ENCODE measurements at regions not wholly inside any gene's neighbourhood (a gene's known extent, or its start where the extent isn't known, plus 50 kb on each side); places are given as distances from the start of the nearest gene placed in this dataset.

DNA sequence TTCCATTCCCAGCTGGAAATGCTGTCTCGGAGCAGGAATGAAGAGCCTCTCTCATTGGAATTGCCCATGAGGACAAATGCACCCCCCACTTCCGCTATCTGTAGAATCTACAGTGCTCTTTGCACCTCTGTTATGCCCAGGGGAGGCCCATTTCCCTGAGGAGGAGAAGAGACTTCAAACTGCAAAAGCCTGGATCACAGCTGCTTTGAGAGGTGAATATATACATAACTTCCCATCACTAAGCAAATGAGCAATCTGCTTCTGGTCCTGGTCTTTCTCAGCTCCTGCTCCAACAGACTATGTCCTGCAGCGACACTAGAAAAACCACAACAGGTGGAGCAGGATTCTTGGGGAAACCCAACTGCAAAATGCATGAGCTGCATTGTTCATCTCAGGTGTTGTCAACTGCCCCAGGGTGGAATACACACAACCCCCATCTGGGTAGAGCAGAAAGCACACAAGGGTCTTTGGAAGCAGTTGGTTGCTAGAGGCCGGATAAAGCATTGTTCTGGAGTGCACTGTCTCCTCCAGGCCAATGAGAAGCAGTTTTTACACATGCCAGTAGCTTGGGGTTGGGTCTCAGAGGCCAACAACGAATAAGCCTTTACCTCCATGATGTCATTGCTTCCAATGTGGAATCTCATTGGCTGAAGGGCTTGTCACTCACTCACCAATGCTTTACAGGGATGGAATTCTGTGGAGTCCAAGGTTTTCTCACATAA lies 67.7 kb upstream of the RAB4A start (continued):
- TF ChIP-seq, protein P1, sequence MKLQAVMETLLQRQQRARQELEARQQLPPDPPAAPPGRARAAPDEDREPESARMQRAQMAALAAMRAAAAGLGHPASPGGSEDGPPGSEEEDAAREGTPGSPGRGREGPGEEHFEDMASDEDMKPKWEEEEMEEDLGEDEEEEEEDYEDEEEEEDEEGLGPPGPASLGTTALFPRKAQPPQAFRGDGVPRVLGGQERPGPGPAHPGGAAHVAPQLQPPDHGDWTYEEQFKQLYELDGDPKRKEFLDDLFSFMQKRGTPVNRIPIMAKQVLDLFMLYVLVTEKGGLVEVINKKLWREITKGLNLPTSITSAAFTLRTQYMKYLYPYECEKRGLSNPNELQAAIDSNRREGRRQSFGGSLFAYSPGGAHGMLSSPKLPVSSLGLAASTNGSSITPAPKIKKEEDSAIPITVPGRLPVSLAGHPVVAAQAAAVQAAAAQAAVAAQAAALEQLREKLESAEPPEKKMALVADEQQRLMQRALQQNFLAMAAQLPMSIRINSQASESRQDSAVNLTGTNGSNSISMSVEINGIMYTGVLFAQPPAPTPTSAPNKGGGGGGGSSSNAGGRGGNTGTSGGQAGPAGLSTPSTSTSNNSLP (IDR thresholded peaks at IDR 0.05; ENCODE audit: low read depth, low read length): no peak
- TF ChIP-seq ZSCAN30 (CRISPR knock-in tag; IDR thresholded peaks at IDR 0.05): no peak
- TF ChIP-seq ZNF546 (CRISPR knock-in tag; conservative IDR thresholded peaks at IDR 0.05): no peak
- no peak for TF ChIP-seq SOX6 (IDR thresholded peaks at IDR 0.05)
- TF ChIP-seq SOX6 (CRISPR knock-in tag; IDR thresholded peaks at IDR 0.05): peak; percentile 81
- TF ChIP-seq, protein P2, sequence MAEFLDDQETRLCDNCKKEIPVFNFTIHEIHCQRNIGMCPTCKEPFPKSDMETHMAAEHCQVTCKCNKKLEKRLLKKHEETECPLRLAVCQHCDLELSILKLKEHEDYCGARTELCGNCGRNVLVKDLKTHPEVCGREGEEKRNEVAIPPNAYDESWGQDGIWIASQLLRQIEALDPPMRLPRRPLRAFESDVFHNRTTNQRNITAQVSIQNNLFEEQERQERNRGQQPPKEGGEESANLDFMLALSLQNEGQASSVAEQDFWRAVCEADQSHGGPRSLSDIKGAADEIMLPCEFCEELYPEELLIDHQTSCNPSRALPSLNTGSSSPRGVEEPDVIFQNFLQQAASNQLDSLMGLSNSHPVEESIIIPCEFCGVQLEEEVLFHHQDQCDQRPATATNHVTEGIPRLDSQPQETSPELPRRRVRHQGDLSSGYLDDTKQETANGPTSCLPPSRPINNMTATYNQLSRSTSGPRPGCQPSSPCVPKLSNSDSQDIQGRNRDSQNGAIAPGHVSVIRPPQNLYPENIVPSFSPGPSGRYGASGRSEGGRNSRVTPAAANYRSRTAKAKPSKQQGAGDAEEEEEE (CRISPR knock-in tag; IDR thresholded peaks at IDR 0.05; ENCODE audit: borderline replicate concordance): no peak
- TF ChIP-seq, protein P3, sequence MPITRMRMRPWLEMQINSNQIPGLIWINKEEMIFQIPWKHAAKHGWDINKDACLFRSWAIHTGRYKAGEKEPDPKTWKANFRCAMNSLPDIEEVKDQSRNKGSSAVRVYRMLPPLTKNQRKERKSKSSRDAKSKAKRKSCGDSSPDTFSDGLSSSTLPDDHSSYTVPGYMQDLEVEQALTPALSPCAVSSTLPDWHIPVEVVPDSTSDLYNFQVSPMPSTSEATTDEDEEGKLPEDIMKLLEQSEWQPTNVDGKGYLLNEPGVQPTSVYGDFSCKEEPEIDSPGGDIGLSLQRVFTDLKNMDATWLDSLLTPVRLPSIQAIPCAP (CRISPR knock-in tag; IDR thresholded peaks at IDR 0.05; ENCODE audit: low read depth): no peak
- peak; percentile 88; the same call in 1 of the 2 replicates for TF ChIP-seq CHD4 (IDR thresholded peaks at IDR 0.05; ENCODE audit: borderline replicate concordance, low read length)
- TF ChIP-seq, protein P4, sequence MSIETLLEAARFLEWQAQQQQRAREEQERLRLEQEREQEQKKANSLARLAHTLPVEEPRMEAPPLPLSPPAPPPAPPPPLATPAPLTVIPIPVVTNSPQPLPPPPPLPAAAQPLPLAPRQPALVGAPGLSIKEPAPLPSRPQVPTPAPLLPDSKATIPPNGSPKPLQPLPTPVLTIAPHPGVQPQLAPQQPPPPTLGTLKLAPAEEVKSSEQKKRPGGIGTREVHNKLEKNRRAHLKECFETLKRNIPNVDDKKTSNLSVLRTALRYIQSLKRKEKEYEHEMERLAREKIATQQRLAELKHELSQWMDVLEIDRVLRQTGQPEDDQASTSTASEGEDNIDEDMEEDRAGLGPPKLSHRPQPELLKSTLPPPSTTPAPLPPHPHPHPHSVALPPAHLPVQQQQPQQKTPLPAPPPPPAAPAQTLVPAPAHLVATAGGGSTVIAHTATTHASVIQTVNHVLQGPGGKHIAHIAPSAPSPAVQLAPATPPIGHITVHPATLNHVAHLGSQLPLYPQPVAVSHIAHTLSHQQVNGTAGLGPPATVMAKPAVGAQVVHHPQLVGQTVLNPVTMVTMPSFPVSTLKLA (IDR thresholded peaks at IDR 0.05): no peak
- TF ChIP-seq ZNF331 (CRISPR knock-in tag; IDR thresholded peaks at IDR 0.05): no peak
- TF ChIP-seq, protein P5, sequence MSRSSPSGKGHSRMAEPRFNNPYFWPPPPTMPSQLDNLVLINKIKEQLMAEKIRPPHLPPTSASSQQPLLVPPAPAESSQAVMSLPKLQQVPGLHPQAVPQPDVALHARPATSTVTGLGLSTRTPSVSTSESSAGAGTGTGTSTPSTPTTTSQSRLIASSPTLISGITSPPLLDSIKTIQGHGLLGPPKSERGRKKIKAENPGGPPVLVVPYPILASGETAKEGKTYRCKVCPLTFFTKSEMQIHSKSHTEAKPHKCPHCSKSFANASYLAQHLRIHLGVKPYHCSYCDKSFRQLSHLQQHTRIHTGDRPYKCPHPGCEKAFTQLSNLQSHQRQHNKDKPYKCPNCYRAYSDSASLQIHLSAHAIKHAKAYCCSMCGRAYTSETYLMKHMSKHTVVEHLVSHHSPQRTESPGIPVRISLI (CRISPR knock-in tag; IDR thresholded peaks at IDR 0.05; ENCODE audit: borderline replicate concordance): no peak
- TF ChIP-seq SALL2 (CRISPR knock-in tag; IDR thresholded peaks at IDR 0.05): no peak
- no peak for TF ChIP-seq ETV6 (CRISPR knock-in tag; conservative IDR thresholded peaks at IDR 0.05)
- TF ChIP-seq RFX5 (IDR thresholded peaks at IDR 0.05; ENCODE audit: low read depth, low read length): peak; percentile 48; the same call in 1 of the 2 replicates
- TF ChIP-seq RFX1 (IDR thresholded peaks at IDR 0.05): no peak
- TF ChIP-seq, protein P6, sequence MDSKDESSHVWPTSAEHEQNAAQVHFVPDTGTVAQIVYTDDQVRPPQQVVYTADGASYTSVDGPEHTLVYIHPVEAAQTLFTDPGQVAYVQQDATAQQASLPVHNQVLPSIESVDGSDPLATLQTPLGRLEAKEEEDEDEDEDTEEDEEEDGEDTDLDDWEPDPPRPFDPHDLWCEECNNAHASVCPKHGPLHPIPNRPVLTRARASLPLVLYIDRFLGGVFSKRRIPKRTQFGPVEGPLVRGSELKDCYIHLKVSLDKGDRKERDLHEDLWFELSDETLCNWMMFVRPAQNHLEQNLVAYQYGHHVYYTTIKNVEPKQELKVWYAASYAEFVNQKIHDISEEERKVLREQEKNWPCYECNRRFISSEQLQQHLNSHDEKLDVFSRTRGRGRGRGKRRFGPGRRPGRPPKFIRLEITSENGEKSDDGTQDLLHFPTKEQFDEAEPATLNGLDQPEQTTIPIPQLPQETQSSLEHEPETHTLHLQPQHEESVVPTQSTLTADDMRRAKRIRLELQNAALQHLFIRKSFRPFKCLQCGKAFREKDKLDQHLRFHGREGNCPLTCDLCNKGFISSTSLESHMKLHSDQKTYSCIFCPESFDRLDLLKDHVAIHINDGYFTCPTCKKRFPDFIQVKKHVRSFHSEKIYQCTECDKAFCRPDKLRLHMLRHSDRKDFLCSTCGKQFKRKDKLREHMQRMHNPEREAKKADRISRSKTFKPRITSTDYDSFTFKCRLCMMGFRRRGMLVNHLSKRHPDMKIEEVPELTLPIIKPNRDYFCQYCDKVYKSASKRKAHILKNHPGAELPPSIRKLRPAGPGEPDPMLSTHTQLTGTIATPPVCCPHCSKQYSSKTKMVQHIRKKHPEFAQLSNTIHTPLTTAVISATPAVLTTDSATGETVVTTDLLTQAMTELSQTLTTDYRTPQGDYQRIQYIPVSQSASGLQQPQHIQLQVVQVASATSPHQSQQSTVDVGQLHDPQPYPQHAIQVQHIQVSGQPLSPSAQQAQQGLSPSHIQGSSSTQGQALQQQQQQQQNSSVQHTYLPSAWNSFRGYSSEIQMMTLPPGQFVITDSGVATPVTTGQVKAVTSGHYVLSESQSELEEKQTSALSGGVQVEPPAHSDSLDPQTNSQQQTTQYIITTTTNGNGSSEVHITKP (CRISPR knock-in tag; IDR thresholded peaks at IDR 0.05; ENCODE audit: low read depth): peak; percentile 85; the same call in 1 of the 2 replicates
- no peak for TF ChIP-seq EEA1 (CRISPR knock-in tag; IDR thresholded peaks at IDR 0.05; ENCODE audit: borderline replicate concordance)
- TF ChIP-seq TAF1 (CRISPR knock-in tag; IDR thresholded peaks at IDR 0.05): 0 out of 2 replicates have a peak, but pooled peaks have one; percentile 32
- peak; percentile 65; the same call in 1 of the 2 replicates for TF ChIP-seq RXRB (CRISPR knock-in tag; IDR thresholded peaks at IDR 0.05; ENCODE audit: borderline replicate concordance)

All from HepG2 (cell line).